ENCODE measurements at regions not wholly inside any gene's neighbourhood (a gene's known extent, or its start where the extent isn't known, plus 50 kb on each side); places are given as distances from the start of the nearest gene placed in this dataset.
"Not testable (repeated sequence)": the region's sequence is repeated elsewhere in the genome, so short reads cannot be mapped to it uniquely, and the experiment has no call there.

GRCh38 chr6:135605278-135605790 lies 107.8 kb upstream of the AHI1 start:
- intact Hi-C loops (cut with DNase I), result no loop called here
- Histone ChIP-seq H3K4me1 (ENCODE audit: control insufficient read depth, insufficient read depth, low read length) (no peaks in the 10 kb centered on the region), H3K9me3 (ENCODE audit: control insufficient read depth, low read length) (no peaks in the 10 kb centered on the region), H3K27ac (ENCODE audit: low read length) (no peak overlapping the region), H3K4me3 (ENCODE audit: low read length) (no peak overlapping the region), H3K27me3 (ENCODE audit: control insufficient read depth, insufficient read depth) (no peaks in the 10 kb centered on the region)
- DNase-seq (no peak), ATAC-seq (no peak)
- WGBS, result 90% methylated on average over 2 of the region's 2 CpGs

DNA sequence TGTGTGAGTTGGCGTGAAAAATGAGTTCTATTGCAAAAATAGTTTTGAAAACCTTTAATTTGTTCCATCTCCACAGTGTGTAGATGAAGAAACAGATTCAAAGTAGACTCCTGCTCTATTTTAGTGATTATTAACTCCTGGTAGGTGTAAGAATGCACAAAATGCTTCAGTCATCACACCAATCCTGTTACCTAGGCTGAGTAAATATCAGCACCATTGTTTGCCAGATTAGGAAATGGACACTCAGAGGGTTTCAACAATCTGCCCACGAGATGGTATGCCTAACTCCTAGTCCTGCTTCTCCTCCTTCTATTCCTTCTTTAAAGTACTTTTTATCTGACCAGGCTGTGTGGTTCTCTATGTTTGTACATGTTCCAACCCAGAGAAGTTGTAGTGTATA lies 108.9 kb upstream of the AHI1 start:
- Histone ChIP-seq H3K27me3 (ENCODE audit: control insufficient read depth, insufficient read depth) (no peaks in the 10 kb centered on the region), H3K4me1 (ENCODE audit: control insufficient read depth, insufficient read depth, low read length) (no peaks in the 10 kb centered on the region), H3K27ac (ENCODE audit: low read length) (no peak overlapping the region), H3K9me3 (ENCODE audit: control insufficient read depth, low read length) (no peaks in the 10 kb centered on the region), H3K4me3 (ENCODE audit: low read length) (no peak overlapping the region)
- DNase-seq (no peak), ATAC-seq (no peak)
- 68% methylated on average over 2 of the region's 2 CpGs for WGBS
- intact Hi-C loops (cut with DNase I), result no loop called here

DNA sequence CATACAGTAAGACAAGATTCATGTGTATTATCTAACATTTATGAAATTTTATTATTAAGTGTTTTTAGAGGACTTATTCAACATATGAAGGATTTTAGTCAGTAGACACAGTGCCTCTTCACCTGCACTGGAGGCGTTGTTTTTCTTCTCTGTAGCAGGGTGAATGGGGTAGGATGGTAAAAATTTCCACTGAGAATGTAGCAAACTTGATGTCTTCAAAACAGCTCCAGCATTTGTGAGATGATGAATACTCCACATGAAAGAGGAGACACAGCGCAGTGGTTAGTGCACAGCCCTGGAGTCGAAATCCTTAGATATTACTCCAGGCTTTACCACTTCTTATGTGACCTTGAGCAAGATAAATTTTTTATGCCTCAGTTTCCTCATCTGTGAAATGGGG lies 110.5 kb upstream of the AHI1 start:
- ATAC-seq, result no peak
- Histone ChIP-seq H3K4me1 (ENCODE audit: control insufficient read depth, insufficient read depth, low read length) (no peaks in the 10 kb centered on the region), H3K27ac (ENCODE audit: low read length) (no peak overlapping the region), H3K9me3 (ENCODE audit: control insufficient read depth, low read length) (no peaks in the 10 kb centered on the region), H3K4me3 (ENCODE audit: low read length) (no peak overlapping the region), H3K27me3 (ENCODE audit: control insufficient read depth, insufficient read depth) (no peaks in the 10 kb centered on the region)
- intact Hi-C loops (cut with DNase I), result no loop called here
- DNase-seq, result no peak
- 96% methylated on average over 3 of the region's 3 CpGs for WGBS

DNA sequence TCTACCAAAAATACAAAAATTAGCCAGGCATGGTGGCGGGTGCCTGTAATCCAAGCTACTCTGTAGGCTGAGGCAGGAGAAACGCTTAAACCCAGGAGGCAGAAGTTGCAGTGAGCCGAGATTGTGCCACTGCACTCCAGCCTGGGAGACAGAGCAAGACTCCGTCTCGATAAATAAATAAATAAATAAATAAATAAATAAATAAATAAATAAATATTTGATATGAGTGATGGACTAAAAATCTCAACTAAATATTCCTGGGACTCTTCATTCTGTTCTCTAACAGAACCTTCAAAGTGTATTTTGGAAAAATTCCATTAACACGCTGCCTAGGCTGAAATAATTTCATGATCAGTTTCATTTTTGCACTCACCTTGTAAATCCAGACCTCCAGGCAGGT lies 112.7 kb upstream of the AHI1 start:
- H3K4me1 ChIP-seq (ENCODE audit: control insufficient read depth, insufficient read depth, low read length); intact Hi-C loops (cut with DNase I); DNase-seq; H3K9me3 ChIP-seq (ENCODE audit: control insufficient read depth, low read length); H3K4me3 ChIP-seq (ENCODE audit: low read length); H3K27me3 ChIP-seq (ENCODE audit: control insufficient read depth, insufficient read depth); H3K27ac ChIP-seq (ENCODE audit: low read length); ATAC-seq: not testable (repeated sequence)
- WGBS, result 97% methylated on average over 6 of the region's 6 CpGs

- DNase-seq (no peak), ATAC-seq (no peak)
- intact Hi-C loops (cut with DNase I), result no loop called here
- 91% methylated on average over 2 of the region's 2 CpGs for WGBS
- H3K27me3 ChIP-seq (ENCODE audit: control insufficient read depth, insufficient read depth), result no peaks in the 10 kb centered on the region
- H3K9me3 ChIP-seq (ENCODE audit: control insufficient read depth, low read length), result no peaks in the 10 kb centered on the region
- no peak overlapping the region for H3K27ac ChIP-seq (ENCODE audit: low read length)
- H3K4me3 ChIP-seq (ENCODE audit: low read length), result no peak overlapping the region
- H3K4me1 ChIP-seq (ENCODE audit: control insufficient read depth, insufficient read depth, low read length), result no peaks in the 10 kb centered on the region
These were observed 119.1 kb upstream of the AHI1 start for GRCh38 chr6:135616655-135617054.

- Histone ChIP-seq H3K27me3 (ENCODE audit: control insufficient read depth, insufficient read depth) (no peaks in the 10 kb centered on the region), H3K4me1 (ENCODE audit: control insufficient read depth, insufficient read depth, low read length) (no peaks in the 10 kb centered on the region), H3K27ac (ENCODE audit: low read length) (no peak overlapping the region), H3K9me3 (ENCODE audit: control insufficient read depth, low read length) (no peaks in the 10 kb centered on the region), H3K4me3 (ENCODE audit: low read length) (no peak overlapping the region)
- ATAC-seq, result no peak
- intact Hi-C loops (cut with DNase I), result no loop called here
- DNase-seq, result no peak
- WGBS, result 71% methylated on average over 2 of the region's 2 CpGs
These were observed 119.7 kb upstream of the AHI1 start for GRCh38 chr6:135617222-135617621.

GRCh38 chr6:135622081-135622480 lies 124.5 kb upstream of the AHI1 start:
- no peaks in the 10 kb centered on the region for H3K9me3 ChIP-seq (ENCODE audit: control insufficient read depth, low read length)
- no peak overlapping the region for H3K4me3 ChIP-seq (ENCODE audit: low read length)
- intact Hi-C loops (cut with DNase I), result no loop called here
- no peak overlapping the region for H3K27ac ChIP-seq (ENCODE audit: low read length)
- no peak for DNase-seq
- 97% methylated on average over 1 of the region's 1 CpG for WGBS
- no peaks in the 10 kb centered on the region for H3K27me3 ChIP-seq (ENCODE audit: control insufficient read depth, insufficient read depth)
- ATAC-seq, result no peak
- no peaks in the 10 kb centered on the region for H3K4me1 ChIP-seq (ENCODE audit: control insufficient read depth, insufficient read depth, low read length)

- intact Hi-C loops (cut with DNase I), result no loop called here
These were observed 126.4 kb upstream of the AHI1 start for GRCh38 chr6:135623979-135624378.

DNA sequence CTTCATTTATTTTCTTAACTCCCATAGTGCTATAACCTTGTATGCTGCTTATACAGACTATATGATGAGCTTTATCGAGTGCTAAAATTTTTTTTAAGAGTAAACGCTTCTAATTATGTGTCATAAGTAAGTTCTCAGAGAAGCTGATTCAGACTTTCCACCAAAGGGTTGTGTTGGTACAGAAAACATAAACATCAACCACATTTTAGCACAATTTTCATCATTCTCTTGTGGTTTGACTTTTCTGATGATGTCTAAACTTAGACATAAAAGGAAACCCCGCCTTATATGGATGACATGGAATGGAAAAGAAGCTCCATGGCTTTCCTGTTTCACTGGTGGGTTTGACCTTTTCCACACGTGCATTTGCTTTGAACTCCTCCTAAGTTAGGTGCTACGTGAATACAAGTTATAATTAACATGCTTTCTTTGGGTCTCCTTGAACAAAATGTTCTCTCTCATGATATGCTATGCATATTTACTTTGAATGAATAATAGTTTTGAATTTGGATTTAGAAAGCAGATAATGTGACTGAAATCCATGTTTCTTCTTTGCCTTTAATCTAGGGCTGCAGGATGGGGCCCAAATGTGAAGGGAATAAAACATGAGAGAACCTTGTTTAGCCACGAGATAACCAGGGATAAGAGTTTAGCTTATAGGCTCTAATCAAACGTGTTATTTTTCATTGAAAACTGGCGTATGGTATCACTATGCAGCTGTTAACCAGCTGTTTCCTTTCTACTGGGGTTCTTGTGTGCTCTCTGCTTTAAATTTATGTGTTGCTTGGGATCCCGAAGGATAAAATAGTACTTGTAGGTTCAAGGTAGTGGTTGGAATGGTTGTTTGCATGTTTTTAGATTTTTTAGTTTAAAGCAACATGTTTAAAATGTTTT lies 127.1 kb upstream of the AHI1 start:
- DNase-seq (no peak), ATAC-seq (no peak)
- Histone ChIP-seq H3K4me3 (ENCODE audit: low read length) (no peak overlapping the region), H3K27me3 (ENCODE audit: control insufficient read depth, insufficient read depth) (no peaks in the 10 kb centered on the region), H3K27ac (ENCODE audit: low read length) (no peak overlapping the region), H3K4me1 (ENCODE audit: control insufficient read depth, insufficient read depth, low read length) (no peaks in the 10 kb centered on the region), H3K9me3 (ENCODE audit: control insufficient read depth, low read length) (no peaks in the 10 kb centered on the region)
- intact Hi-C loops (cut with DNase I), result no loop called here
- 53% methylated on average over 9 of the region's 9 CpGs for WGBS

More at GRCh38 chr6:135623979-135624378, 126.4 kb upstream of the AHI1 start:
- no peak overlapping the region for H3K4me3 ChIP-seq (ENCODE audit: low read length)
- no peak overlapping the region for H3K27ac ChIP-seq (ENCODE audit: low read length)
- no peaks in the 10 kb centered on the region for H3K4me1 ChIP-seq (ENCODE audit: control insufficient read depth, insufficient read depth, low read length)
- 92% methylated on average over 1 of the region's 1 CpG for WGBS
- ATAC-seq (no peak), DNase-seq (no peak)
- no peaks in the 10 kb centered on the region for H3K27me3 ChIP-seq (ENCODE audit: control insufficient read depth, insufficient read depth)
- H3K9me3 ChIP-seq (ENCODE audit: control insufficient read depth, low read length), result no peaks in the 10 kb centered on the region

GRCh38 chr6:135626001-135626400 lies 128.5 kb upstream of the AHI1 start:
- H3K27ac ChIP-seq (ENCODE audit: low read length); DNase-seq; ATAC-seq; H3K4me3 ChIP-seq (ENCODE audit: low read length); intact Hi-C loops (cut with DNase I); H3K27me3 ChIP-seq (ENCODE audit: control insufficient read depth, insufficient read depth); H3K9me3 ChIP-seq (ENCODE audit: control insufficient read depth, low read length); H3K4me1 ChIP-seq (ENCODE audit: control insufficient read depth, insufficient read depth, low read length): not testable (repeated sequence)
- WGBS, result 95% methylated on average over 7 of the region's 7 CpGs

DNA sequence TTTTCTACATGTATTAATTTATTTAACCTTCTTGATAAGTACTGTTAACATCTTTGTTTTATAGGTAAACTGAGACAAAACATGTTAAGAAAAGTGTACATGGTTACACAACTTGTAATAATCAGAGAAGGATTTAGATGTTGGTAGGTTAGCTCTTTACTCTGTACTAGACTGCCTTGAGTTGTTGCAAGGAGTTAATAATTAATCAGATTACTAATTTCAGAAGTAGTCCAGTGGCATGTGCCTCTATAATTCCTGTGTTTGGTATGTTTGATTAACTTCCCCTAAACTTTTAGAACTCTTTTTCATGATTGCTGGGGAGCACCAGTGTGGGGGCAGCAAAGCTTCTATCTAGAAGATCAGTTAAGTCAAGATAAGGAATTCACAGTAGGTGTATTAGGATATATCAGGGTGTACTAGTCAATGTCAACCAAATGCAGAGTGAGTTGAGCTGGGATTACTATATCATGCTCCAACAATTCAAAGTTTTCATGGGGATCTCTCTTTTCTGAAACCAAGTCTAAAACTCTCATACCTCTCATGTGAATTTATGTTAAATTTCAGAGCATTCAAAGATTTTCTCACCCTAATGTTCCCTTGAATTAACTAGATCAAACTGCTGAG lies 129.7 kb upstream of the AHI1 start:
- Histone ChIP-seq H3K4me3 (ENCODE audit: low read length) (no peak overlapping the region), H3K27me3 (ENCODE audit: control insufficient read depth, insufficient read depth) (no peaks in the 10 kb centered on the region), H3K4me1 (ENCODE audit: control insufficient read depth, insufficient read depth, low read length) (no peaks in the 10 kb centered on the region), H3K9me3 (ENCODE audit: control insufficient read depth, low read length) (no peaks in the 10 kb centered on the region), H3K27ac (ENCODE audit: low read length) (no peak overlapping the region)
- intact Hi-C loops (cut with DNase I), result no loop called here
- DNase-seq (no peak), ATAC-seq (no peak)
